ENCODE measurements at regions not wholly inside any gene's neighbourhood (a gene's known extent, or its start where the extent isn't known, plus 50 kb on each side); places are given as distances from the start of the nearest gene placed in this dataset.
"Not testable (repeated sequence)": the region's sequence is repeated elsewhere in the genome, so short reads cannot be mapped to it uniquely, and the experiment has no call there.

GRCh38 chr6:1197309-1197708 is 114.6 kb upstream of the FOXQ1 start:
- DNase-seq = no peak

GRCh38 chr6:1191141-1191630 is 120.7 kb upstream of the FOXQ1 start:
- DNase-seq = no peak

- DNase-seq = no peak
These were observed 121.5 kb upstream of the FOXQ1 start for GRCh38 chr6:1190366-1190765.

- no peak for DNase-seq
These were observed 123.7 kb upstream of the FOXQ1 start for GRCh38 chr6:1188199-1188598.

- DNase-seq = no peak
These were observed 124.4 kb upstream of the FOXQ1 start for GRCh38 chr6:1187293-1188131.

- DNase-seq = no peak
These were observed 127.6 kb upstream of the FOXQ1 start for GRCh38 chr6:1184318-1184717.

- no peak for DNase-seq
These were observed 129.0 kb upstream of the FOXQ1 start for GRCh38 chr6:1182722-1183521.

- DNase-seq = no peak
These were observed 129.8 kb upstream of the FOXQ1 start for GRCh38 chr6:1181939-1182605.

- no peak for DNase-seq
These were observed 132.1 kb upstream of the FOXQ1 start for GRCh38 chr6:1179571-1180459.

- no peak for DNase-seq
These were observed 133.3 kb upstream of the FOXQ1 start for GRCh38 chr6:1178590-1178989.

GRCh38 chr6:1176567-1176966 is 135.3 kb upstream of the FOXQ1 start:
- no peak for DNase-seq

- no peak for DNase-seq
These were observed 136.0 kb upstream of the FOXQ1 start for GRCh38 chr6:1175877-1176276.

GRCh38 chr6:1170794-1171193 is 141.1 kb upstream of the FOXQ1 start:
- no peak for DNase-seq

- DNase-seq = no peak
These were observed 147.3 kb upstream of the FOXQ1 start for GRCh38 chr6:1164600-1164999.

GRCh38 chr6:1163501-1163900 is 148.4 kb upstream of the FOXQ1 start:
- no peak for DNase-seq

- DNase-seq = no peak
These were observed 149.3 kb upstream of the FOXQ1 start for GRCh38 chr6:1162367-1163275.

GRCh38 chr6:1156411-1156810 is 155.5 kb upstream of the FOXQ1 start:
- DNase-seq = not testable (repeated sequence)

GRCh38 chr6:1153696-1154245 is 158.1 kb upstream of the FOXQ1 start:
- DNase-seq = no peak

- no peak for DNase-seq
These were observed 165.4 kb upstream of the FOXQ1 start for GRCh38 chr6:1146500-1146899.

- DNase-seq = no peak
These were observed 166.1 kb upstream of the FOXQ1 start for GRCh38 chr6:1145768-1146218.

Measured in NCI-H2081 treated with DMSO at 0.1 percent for 48 hours (cell line).